GM12878 (cell line): ENCODE measurements at regions not wholly inside any gene's neighbourhood (a gene's known extent, or its start where the extent isn't known, plus 50 kb on each side); places are given as distances from the start of the nearest gene placed in this dataset.

Experiments used
- ATF3 ChIP-seq: IDR thresholded peaks from 2 replicates; pipeline ENCODE4 v1.6.1; 2011; ENCODE audit warnings: low read depth, mild to moderate bottlenecking, low read length, moderate library complexity, borderline replicate concordance; ENCODE audit errors: extremely low read depth
- CHD1 ChIP-seq: IDR thresholded peaks from 2 replicates; pipeline ENCODE4 v1.6.1; 2012; ENCODE audit warnings: low read depth, low read length, improper control_type of control experiment
- POLR2A ChIP-seq: IDR thresholded peaks from 2 replicates; pipeline ENCODE4 v1.6.1; 2011; ENCODE audit warnings: low read depth, mild to moderate bottlenecking, low read length
- SP1 ChIP-seq: IDR thresholded peaks from one replicate; pipeline ENCODE4 v1.6.1; 2011; ENCODE audit warnings: low read depth, low read length
- TAF1 ChIP-seq: IDR thresholded peaks from 2 replicates; pipeline ENCODE4 v1.6.1; 2011; ENCODE audit warnings: mild to moderate bottlenecking, low read depth, low read length, borderline replicate concordance
- TCF12 ChIP-seq: IDR thresholded peaks from 2 replicates; pipeline ENCODE4 v1.6.1; 2011; ENCODE audit warnings: low read depth, mild to moderate bottlenecking, low read length

GRCh38 chr3:46102059-46102779 is 74.9 kb upstream of the XCR1 start:
- TF ChIP-seq ATF3 (no peak), TAF1 (no peak), CHD1 (no peak), POLR2A (no peak), TCF12 (no peak), SP1 (no peak)
